Hepatocyte (in vitro differentiated cells): ENCODE measurements at regions not wholly inside any gene's neighbourhood (a gene's known extent, or its start where the extent isn't known, plus 50 kb on each side); places are given as distances from the start of the nearest gene placed in this dataset.

Source experiments
- DNase-seq: peaks from one replicate; pipeline ENCODE4 v3.0.0-alpha.2; 2016; ENCODE audit warnings: low spot score
- H2AFZ ChIP-seq: fragments of 200-600 bp; sonication (generic); 2 replicates; pipeline ENCODE4 v1.6.0; 2016; ENCODE audit warnings: antibody characterized with exemption, mild to moderate bottlenecking
- H3K27ac ChIP-seq: fragments of 200-600 bp; sonication (generic); 2 replicates; pipeline ENCODE4 v1.5.1; 2016; ENCODE audit warnings: mild to moderate bottlenecking
- H3K27me3 ChIP-seq: fragments of 200-600 bp; sonication (generic); 2 replicates; pipeline ENCODE4 v1.6.1; 2016
- H3K36me3 ChIP-seq: fragments of 200-600 bp; sonication (generic); replicated peaks from 2 replicates; pipeline ENCODE4 v1.5.1; 2016; ENCODE audit warnings: low read depth; ENCODE audit not compliant: insufficient read depth
- H3K4me1 ChIP-seq: fragments of 200-600 bp; sonication (generic); 2 replicates; pipeline ENCODE4 v1.5.1; 2016; ENCODE audit warnings: mild to moderate bottlenecking, moderate library complexity; ENCODE audit not compliant: insufficient read depth
- H3K4me2 ChIP-seq: fragments of 200-600 bp; sonication (generic); 2 replicates; pipeline ENCODE4 v1.6.0; 2016
- H3K4me3 ChIP-seq: fragments of 200-600 bp; sonication (generic); 2 replicates; pipeline ENCODE4 v1.5.1; 2016; ENCODE audit warnings: mild to moderate bottlenecking
- H3K79me2 ChIP-seq: fragments of 200-600 bp; sonication (generic); 2 replicates; pipeline ENCODE4 v1.6.0; 2017; ENCODE audit warnings: mild to moderate bottlenecking
- H3K9me2 ChIP-seq: fragments of 200-600 bp; sonication (generic); replicated peaks from 2 replicates; pipeline ENCODE4 v1.6.0; 2017; ENCODE audit warnings: mild to moderate bottlenecking; ENCODE audit not compliant: insufficient read depth
- H3K9me3 ChIP-seq: fragments of 200-600 bp; sonication (generic); 2 replicates; pipeline ENCODE4 v1.5.1; 2016; ENCODE audit warnings: low read depth, mild to moderate bottlenecking
- H4K20me1 ChIP-seq: fragments of 200-600 bp; sonication (generic); 2 replicates; pipeline ENCODE4 v1.6.0; 2016; ENCODE audit warnings: mild to moderate bottlenecking; ENCODE audit not compliant: insufficient read depth, poor library complexity, severe bottlenecking
- CTCF ChIP-seq: fragments of 200-600 bp; sonication (generic); IDR thresholded peaks from 2 replicates; pipeline ENCODE4 v1.5.1; 2016; ENCODE audit warnings: antibody characterized with exemption, mild to moderate bottlenecking; ENCODE audit not compliant: poor library complexity
- EZH2 ChIP-seq: fragments of 200-600 bp; sonication (generic); IDR thresholded peaks from 2 replicates; pipeline ENCODE4 v1.6.1; 2016; ENCODE audit warnings: antibody characterized with exemption, mild to moderate bottlenecking, borderline replicate concordance
- EZH2phosphoT487 ChIP-seq: fragments of 200-600 bp; sonication (generic); IDR thresholded peaks from one replicate; pipeline ENCODE4 v1.6.1; 2018; ENCODE audit warnings: antibody characterized with exemption, mild to moderate bottlenecking, low read depth, moderate library complexity; ENCODE audit not compliant: unreplicated experiment, severe bottlenecking
- WGBS: methylation state at CpG from one replicate; pipeline ENCODE4 v1.1.6; 2016; ENCODE audit warnings: low lambda C conversion rate; ENCODE audit errors: missing lambda C conversion rate; 5-methylcytosine and 5-hydroxymethylcytosine counted together

DNA sequence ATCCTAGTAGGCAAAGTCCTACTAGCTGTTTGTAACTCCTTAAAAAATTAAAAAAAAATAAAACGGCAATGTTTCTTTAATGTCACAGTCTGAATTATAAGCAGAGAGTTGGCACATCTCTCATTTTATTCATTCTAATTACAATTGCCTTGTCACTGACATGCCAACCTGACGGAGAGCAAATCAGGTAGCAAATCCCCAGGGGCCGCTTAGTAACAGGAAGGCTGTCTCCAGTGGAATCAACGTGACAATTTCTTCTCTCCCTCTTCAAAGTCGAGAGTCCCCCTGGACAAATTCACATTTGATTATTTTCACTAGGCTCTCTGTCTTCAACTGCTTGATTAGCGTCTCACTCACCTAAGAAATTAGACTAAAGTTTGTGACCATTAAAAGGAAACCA is 1598.9 kb upstream of the PIK3C3 start:
- Histone ChIP-seq H3K79me2 (no peaks in the 10 kb centered on the region), H3K27me3 (no peaks in the 10 kb centered on the region), H3K27ac (no peak overlapping the region), H3K36me3 (no peaks in the 10 kb centered on the region), H3K9me2 (no peaks in the 10 kb centered on the region), H3K9me3 (no peaks in the 10 kb centered on the region), H2AFZ (no peak overlapping the region), H3K4me2 (no peak overlapping the region), H4K20me1 (no peaks in the 10 kb centered on the region), H3K4me3 (no peak overlapping the region), H3K4me1 (no peaks in the 10 kb centered on the region)
- no peak for TF ChIP-seq EZH2
- TF ChIP-seq EZH2phosphoT487, result no peak
- no peak for TF ChIP-seq CTCF
- no peak for DNase-seq
- 85% methylated on average over 6 of the region's 6 CpGs for WGBS

- Histone ChIP-seq H3K79me2 (no peaks in the 10 kb centered on the region), H3K4me2 (no peak overlapping the region), H3K9me3 (no peaks in the 10 kb centered on the region), H3K36me3 (no peaks in the 10 kb centered on the region), H4K20me1 (no peaks in the 10 kb centered on the region), H3K4me3 (no peak overlapping the region), H3K9me2 (no peaks in the 10 kb centered on the region), H3K4me1 (no peaks in the 10 kb centered on the region), H3K27ac (no peak overlapping the region), H2AFZ (no peak overlapping the region), H3K27me3 (no peaks in the 10 kb centered on the region)
- 91% methylated on average over 1 of the region's 1 CpG for WGBS
- TF ChIP-seq EZH2phosphoT487 (no peak), EZH2 (no peak), CTCF (no peak)
- no peak for DNase-seq
Observed at GRCh38 chr18:40355726-40356125, 1599.3 kb upstream of the PIK3C3 start.

GRCh38 chr18:40348196-40348595 is 1606.8 kb upstream of the PIK3C3 start:
- no peaks in the 10 kb centered on the region for H3K79me2 ChIP-seq
- no peak overlapping the region for H2AFZ ChIP-seq
- no peak overlapping the region for H3K4me3 ChIP-seq
- no peaks in the 10 kb centered on the region for H3K27me3 ChIP-seq
- H3K4me2 ChIP-seq, result no peak overlapping the region
- WGBS, result 87% methylated on average over 1 of the region's 1 CpG
- H4K20me1 ChIP-seq, result no peaks in the 10 kb centered on the region
- no peaks in the 10 kb centered on the region for H3K9me3 ChIP-seq
- no peaks in the 10 kb centered on the region for H3K9me2 ChIP-seq
- DNase-seq, result no peak
- TF ChIP-seq CTCF, result no peak
- no peaks in the 10 kb centered on the region for H3K4me1 ChIP-seq
- no peak overlapping the region for H3K27ac ChIP-seq
- H3K36me3 ChIP-seq, result no peaks in the 10 kb centered on the region

DNA sequence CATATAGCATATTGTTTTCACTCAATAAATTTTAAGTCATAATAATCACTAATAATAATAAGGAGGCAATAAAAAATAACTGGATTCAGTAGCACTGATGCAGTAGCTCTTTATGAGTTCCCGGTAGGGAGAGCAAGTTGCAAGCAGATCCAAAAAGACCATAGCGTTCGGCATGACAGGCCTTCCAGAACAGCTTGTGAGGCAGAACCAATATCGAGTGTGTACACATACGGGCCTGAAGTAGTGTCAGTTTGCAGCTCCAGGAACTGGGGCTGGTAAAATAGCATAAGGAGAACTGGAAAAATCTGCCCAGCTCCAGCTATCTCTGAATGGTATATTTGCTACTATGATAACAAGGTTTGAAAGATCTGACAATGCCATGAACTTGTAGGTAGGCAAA is 1607.8 kb upstream of the PIK3C3 start:
- H4K20me1 ChIP-seq, result no peaks in the 10 kb centered on the region
- H3K27me3 ChIP-seq, result no peaks in the 10 kb centered on the region
- no peaks in the 10 kb centered on the region for H3K4me1 ChIP-seq
- no peaks in the 10 kb centered on the region for H3K9me2 ChIP-seq
- H3K4me3 ChIP-seq, result no peak overlapping the region
- H3K27ac ChIP-seq, result no peak overlapping the region
- TF ChIP-seq CTCF, result no peak
- TF ChIP-seq EZH2phosphoT487, result no peak
- TF ChIP-seq EZH2, result no peak
- no peaks in the 10 kb centered on the region for H3K79me2 ChIP-seq
- no peaks in the 10 kb centered on the region for H3K36me3 ChIP-seq
- H2AFZ ChIP-seq, result no peak overlapping the region
- no peaks in the 10 kb centered on the region for H3K9me3 ChIP-seq
- no peak for DNase-seq
- H3K4me2 ChIP-seq, result no peak overlapping the region
- 89% methylated on average over 5 of the region's 5 CpGs for WGBS
